NCI-H2029 (cell line): ENCODE measurements at regions not wholly inside any gene's neighbourhood (a gene's known extent, or its start where the extent isn't known, plus 50 kb on each side); places are given as distances from the start of the nearest gene placed in this dataset.

Experiments
- DNase-seq: peaks from one replicate; lab custom pipeline; 2025; lab: John Stamatoyannopoulos, UW

DNA sequence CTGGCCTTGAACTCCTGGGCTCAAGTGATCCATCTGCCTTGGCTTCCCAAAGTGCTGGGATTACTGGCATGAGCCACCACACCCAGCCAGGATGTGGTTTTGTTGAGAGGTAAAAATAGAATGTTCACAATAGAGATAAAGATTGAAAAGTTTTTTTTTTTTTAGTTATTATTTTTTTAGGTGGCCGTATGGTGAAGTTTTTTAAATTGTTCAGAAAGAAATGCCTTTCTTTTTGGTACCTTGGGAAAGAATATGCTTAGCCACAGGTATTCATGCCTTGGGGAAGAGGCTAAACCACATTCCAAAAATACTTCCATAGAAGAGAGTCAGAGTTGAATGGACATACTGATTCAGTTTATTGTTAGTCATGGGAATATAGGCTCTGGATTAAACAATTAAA lies 143.4 kb downstream of the C11orf91 start:
- DNase-seq: no peak

DNA sequence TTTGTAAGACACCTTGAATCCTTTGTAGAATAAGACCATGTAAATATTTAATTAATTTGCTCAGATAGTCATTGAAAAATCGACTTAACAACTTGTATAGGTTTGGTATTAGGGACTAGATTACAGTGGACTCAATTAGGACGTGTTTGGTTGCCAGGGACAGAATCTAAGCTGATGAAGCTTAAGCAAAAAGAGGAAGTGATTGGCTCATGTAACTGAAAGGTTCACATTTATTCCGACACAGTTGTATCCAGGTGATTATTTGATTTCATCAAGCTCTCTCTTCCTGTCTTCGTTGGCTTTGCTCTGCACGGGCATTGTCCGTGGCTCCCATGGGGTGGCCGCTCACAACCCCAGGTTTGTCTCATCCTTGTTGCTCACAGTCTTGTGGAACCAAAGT lies 146.4 kb downstream of the C11orf91 start:
- DNase-seq: no peak

DNA sequence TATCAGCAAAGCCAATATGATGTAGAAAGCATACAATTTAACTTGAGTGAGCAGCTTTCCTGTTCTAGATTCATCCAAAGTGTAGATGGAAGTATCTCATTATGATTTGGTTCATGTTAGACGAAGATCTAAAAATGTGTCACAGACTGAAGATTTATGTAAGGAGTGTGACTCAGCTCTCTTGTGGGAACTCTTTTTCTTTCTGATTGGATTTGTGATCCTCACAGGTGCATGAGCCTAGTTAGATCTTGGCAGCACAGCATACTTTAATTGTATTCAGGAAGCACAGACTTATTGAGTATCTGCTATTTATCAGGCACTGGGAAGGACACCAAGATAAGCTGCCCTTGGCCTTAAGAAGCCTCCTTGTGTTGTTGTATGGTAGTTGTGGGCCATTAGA lies 147.1 kb downstream of the C11orf91 start:
- DNase-seq: no peak

DNA sequence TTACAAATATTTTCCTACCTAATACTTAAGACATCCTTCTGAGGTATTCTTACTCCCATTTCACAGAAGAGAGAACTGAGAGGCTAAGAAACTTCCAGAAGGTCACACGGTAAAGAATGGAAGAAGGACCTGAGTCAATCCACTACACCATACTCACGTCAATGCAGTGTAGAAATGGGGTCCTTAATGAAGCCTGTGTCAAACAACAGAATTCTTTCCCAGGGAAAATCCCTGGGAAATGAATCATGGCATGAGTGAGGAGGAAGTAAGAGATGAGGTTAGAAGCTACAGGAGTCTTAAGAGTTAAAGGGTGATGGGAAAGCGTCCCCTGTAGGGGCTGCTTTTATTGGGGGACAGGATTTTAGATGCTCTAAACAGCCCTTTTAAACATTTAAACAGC lies 147.9 kb downstream of the C11orf91 start:
- DNase-seq: no peak

DNA sequence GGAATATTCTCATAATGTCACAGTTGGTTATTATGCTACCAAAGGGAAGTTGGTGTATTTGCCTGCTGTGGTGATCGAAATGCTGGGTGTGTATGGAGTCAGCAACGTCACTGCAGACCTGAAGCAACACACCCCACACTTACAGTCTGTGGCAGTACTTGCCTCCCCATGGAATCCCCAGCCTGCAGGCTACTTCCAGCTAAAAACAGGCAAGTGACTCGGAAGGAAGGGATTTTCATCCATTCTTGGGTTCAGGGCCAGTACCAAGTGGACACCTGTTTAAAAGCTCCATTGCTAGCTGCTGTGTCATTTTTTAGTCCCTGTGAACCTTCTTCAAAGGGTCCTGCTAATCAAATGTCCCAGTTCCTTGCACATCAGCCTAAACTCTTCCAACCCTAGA lies 149.6 kb downstream of the C11orf91 start:
- DNase-seq: no peak

DNA sequence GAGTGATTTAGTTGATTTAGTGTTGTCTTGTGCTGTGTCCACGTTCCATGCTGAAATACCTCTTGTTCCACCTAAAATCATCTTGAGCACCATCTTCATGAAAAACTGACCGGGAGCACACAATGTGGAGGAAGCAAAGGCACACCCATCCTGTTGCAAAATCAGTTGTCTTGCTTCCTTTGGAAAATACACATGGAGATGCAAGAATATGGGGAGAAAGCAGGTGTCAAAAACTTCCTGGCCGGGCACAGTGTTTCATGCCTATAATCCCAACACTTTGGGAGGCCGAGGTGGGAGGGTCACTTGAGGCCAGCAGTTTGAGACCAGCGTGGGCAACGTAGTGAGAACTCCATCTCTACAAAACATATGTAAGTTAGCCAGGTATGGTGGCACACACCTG lies 151.1 kb downstream of the C11orf91 start:
- no peak for DNase-seq

DNA sequence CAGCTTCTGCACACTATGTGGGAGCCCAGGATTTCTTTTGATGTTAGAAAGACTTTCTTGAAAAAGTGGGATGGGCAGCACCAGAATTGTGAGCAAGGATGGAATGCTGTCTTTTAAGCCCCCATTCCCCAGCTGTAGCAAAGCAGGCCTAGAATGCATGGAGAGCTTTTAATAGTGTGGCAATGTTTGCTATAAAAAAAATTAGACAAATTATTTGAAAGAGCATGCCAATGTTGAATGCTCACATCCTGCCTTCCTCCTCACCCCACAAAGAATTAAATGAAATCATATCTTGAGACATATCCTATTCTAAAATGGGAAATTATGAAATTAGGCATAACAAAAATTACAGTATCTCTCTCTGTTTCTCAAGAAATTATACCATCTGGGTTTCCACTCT lies 154.7 kb downstream of the C11orf91 start:
- DNase-seq: no peak

DNA sequence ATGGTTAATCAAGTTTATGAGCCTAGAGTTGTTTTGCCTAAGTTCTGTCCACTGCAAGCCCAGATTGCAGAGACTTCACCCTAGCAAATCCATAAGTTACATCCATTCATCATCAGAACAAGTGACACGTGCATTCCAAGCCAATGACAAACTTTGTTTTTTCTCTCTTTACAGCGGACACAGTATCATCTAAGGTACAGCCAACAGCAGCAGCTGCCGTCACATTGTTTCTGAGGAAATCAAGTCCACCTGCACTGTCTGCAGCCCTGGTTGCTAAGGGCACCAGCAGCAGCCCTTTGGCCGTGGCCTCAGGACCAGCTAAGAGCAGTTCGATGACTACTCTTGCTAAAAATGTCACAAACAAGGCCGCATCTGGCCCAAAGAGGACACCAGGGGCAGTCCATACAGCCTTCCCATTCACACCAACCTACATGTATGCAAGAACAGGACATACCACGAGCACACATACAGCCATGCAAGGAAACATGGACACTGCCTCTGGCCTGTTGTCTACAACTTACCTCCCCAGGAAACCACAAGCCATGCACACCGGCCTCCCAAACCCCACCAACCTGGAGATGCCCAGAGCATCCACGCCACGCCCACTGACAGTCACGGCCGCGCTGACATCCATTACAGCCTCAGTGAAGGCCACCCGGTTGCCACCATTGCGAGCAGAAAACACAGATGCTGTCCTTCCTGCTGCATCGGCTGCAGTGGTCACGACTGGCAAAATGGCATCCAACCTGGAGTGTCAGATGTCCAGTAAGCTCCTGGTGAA lies 155.8 kb downstream of the C11orf91 start:
- no peak for DNase-seq

DNA sequence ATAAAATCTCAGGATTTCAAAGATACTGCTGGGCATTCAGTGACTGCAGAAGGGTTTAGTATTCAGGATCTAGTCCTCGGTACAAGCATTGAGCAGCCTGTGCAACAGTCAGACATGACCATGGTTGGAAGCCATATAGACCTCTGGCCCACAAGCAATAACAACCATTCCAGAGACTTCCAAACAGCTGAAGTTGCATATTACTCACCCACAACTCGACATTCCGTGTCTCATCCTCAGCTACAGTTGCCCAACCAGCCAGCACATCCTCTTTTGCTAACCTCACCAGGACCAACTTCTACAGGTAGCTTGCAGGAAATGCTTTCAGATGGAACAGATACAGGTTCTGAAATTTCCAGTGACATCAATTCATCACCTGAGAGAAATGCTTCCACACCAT lies 156.8 kb downstream of the C11orf91 start:
- DNase-seq: no peak

DNA sequence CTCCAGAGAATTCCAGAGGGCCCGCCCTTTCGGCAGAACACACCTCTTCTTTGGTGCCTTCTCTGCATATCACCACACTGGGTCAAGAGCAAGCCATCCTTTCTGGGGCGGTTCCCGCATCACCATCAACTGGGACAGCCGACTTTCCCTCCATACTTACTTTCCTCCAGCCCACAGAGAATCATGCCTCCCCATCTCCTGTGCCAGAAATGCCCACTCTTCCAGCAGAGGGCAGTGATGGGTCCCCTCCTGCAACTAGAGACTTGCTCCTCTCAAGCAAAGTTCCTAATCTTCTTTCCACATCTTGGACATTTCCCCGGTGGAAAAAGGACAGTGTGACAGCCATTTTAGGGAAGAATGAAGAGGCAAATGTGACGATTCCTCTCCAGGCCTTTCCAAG lies 157.7 kb downstream of the C11orf91 start:
- DNase-seq: peak; percentile 12

DNA sequence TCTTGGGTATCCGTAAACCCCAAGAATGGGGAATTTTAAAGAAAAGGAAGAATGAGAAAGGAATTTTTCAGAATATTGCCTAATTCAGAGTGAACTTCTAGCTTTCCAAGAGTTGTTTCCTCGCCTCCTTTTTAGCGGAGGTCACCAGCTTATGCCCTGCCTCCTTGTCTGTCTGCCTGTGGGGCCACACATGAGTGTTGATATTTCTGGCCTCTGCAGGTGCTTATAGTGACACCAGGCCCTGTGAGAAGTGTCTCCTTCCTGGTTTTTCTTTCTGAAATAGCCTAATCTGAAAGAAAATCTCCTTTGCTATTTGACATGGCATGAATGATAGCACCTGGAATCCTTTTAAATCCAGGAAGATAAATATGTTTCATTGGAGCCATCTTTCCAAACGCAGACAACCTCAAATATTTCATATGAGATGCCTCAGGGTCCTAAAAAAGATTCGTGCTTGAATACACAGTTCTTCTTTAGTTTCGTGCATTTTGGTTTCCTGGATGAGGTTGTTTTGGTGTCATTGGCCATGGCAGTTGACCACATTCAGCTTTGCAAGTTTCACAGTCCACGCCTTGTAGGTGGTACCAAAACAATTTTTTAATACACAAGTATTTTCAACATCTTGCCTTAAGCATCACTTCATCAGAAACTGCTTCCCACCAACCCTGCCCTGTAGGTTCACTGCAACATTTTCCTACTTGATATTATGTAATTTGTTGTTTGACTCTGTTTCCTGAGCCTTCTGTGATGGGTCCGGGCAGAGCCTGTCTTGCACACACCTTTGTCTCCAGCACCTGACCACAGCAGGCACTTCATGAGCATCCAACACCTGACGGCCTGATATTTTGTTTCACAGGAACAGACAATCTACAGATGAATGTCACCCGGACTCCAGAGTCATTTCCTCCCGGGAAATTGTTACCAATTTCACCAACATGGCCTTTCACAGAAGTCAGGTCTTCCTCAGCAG lies 159.4 kb downstream of the C11orf91 start:
- DNase-seq: no peak

DNA sequence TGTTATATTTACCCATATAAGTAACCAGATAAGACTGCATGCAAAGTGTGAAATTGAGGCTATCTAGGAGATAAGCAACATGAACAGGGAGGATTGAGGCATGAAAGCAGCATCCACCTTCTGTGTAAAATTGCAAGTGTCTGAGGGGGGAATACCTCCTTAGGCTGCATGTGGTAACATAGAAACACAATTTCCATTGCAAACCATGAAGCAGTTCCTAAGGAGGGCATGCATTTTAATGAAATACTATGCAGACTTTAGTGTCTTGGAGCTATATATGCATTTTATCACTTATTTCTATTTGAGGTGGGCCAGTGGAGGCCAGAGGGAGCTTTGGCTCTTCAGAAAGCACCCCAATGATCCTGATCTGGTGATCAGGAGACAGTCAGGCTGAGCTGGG lies 160.2 kb downstream of the C11orf91 start:
- no peak for DNase-seq

DNA sequence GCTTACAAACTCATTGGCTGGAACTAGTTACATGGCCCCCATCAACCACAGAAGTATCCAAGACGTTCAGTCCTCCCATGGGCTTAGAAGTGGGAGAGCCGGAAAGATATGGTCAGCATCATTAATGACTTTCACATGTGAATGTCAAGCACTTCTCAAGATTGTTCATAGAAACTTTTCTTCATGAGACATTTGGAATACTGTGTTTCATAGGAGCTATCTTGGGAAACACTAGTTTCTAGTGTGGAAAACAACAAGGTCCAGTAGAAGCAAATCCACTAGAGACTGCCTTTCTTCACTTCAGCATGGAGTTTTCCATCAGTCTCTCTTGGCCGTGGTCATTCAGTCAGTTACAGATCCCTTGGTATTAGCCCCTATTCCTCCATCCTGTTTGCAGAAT lies 160.9 kb downstream of the C11orf91 start:
- DNase-seq: no peak

DNA sequence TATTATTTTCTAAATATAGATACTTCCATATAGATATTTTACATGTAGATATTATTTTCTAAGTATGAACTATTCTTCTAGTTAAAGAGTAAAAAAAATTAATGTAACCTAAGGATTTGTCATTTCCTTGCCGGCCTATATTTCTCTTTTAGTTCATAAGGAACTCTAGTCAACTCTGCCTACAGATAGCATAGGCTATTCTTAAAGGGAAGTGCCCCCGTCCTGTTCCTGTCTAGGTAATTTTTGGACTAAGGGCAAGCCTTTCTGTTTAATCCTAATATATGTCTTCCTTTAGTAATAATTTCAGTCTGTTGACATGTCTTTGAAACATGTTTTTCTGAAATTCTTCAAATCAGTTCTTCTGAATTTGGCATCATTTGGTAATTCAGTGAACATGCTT lies 161.9 kb downstream of the C11orf91 start:
- DNase-seq: no peak

DNA sequence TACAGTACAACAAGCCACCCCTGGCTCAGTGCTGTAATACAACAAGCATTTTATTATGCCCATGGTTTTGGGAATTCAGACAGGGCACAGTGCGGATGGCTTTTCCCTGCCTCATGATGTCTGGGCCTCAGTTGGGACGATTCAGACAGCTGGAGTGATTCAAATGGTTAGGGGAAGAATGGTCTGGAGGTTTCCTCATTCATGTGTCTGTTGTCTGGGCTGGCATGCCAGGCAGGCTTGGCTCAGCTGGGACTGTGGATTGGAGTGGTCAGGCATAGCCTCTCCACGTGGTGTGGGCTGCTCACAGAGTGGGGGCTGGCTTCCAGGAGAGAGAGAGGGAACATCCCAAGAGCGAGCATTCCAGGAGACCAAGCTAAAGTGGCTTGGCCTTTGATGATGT lies 164.4 kb downstream of the C11orf91 start:
- no peak for DNase-seq

DNA sequence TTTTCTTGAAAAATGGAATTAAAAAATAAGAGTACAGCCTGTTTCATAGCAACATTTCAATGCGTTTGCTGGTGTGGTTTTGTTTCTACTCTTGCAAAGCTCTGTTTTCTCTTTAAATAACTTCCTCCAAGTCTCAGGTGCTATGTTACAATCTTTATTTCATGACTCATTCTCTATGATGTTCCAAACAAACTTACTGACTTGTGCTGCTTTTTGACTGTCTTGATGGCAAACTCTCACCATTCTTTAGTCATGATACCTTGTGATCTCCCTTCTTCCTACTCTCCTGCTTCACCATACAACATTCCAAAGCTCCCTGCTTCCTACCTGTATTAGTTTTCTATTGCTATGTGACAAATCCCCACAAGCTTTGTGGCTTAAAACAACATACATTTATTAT lies 166.1 kb downstream of the C11orf91 start:
- no peak for DNase-seq

DNA sequence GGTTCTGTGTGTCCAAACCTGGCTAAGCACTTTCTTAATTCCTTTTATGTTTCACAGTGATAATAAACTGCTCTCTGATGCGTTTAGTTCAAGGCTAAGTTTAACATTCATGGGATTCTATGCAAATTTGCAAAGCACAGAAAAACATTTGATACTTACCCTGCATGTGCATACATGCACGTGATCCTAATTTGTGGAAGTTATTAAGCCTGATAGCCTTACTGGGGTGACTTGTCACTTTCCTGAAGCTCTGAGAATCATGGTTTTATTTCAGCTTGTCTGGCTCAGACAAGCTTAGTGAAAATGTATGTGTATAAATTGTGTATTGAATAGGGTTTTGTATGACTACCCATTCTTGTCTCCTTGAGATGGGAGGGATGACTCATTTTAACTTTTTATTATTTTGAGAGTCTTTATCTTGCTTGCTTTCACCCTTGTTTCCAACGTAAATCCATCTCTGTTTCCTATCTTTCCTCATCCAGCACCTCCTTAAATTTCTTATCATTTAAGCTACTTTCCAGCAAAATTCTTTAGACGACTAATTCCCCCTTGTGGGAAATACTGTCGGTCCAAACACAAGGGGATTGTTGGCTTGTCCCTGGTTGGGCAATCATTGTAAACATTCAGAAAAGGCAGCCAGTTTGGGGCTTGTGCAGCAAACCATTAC lies 167.1 kb downstream of the C11orf91 start:
- DNase-seq: no peak

DNA sequence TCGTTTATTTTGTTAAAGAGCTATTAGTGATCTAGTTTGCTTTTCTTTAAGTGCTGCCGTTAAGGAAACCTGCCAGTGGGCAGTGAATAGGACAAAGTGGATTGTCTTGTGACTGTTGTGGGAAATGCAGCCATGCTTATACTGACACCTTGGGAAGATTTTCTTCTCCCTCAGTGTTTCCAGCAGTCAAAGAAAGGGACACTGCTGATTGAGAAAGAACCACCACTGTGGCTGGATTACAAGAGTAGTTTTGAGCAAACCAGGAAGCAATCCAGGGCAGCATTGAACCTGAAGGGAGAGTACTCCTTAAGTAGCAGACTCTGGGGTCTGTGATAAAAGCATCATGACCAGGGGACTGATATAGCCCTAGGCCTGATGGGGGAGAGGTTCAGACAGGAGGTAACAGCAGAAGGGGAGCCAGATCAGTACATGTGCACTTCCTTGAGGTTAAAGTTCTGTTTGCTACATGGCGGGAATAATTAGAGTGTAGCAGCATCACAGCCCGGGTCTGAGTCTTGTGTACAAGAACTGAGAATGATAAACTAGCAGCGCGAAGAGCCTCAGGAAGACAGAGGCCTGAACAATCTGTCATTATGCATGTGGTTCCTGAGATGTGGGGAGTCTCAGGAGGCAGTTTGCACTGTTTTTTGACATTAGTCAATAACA lies 167.8 kb downstream of the C11orf91 start:
- no peak for DNase-seq

DNA sequence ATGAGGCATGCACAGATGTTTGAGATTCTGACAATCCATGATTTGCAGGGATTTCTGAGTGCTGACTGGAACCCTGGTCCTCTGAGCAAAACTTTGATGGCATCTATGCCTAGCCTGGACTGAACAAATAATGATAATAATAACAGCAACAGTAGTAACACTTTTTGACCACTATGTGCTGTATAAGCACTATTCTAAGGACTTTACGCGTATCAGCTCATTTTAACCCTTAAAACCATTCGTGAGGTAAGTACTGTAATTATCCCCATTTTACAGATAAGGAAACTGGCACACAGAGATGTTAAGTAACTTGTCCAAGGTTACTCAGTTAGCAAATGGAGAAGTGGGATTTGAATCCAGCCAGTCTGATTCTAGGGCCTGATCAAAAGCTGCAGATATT lies 168.4 kb downstream of the C11orf91 start:
- DNase-seq: no peak

DNA sequence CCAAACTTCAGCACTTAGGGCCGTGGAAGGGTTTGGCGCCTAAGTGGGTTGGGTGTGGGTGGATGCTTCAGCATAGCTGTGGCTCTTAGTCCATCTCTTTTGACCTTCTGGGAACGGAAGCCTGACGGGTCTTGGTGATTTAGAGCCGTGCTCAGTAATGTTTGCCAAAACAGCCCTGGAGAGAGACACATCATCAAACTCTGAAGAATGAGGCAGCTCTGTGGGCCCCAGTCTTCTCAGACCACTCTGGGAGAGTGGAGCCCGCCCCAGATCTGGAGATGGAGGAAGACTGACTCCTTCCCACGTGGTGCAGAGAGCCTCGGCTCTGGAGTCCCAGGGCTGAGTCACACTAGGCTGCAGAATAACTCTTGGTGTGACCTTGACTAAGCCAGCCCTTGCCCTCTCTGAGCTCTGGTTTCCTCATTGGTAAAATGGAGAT lies 168.9 kb downstream of the C11orf91 start:
- DNase-seq: no peak

DNA sequence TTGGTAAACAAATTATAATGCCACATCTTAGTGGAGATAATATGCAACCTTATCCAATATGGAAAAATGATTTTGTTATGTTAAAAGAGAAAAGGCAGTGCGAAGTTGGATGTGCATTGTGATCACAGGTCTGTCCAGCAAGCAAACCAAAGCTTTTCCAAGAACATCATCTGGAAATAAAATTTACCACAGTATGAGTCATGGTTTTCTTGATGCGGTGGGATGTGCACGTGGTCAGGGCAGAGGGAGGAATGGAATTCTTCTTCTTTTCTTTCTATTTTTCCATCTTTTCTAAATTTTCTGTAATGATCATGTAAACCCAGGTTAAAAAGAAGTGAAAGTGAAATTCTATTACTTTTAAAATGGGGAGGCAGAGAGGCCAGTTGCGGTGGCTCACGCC lies 169.8 kb downstream of the C11orf91 start:
- no peak for DNase-seq

DNA sequence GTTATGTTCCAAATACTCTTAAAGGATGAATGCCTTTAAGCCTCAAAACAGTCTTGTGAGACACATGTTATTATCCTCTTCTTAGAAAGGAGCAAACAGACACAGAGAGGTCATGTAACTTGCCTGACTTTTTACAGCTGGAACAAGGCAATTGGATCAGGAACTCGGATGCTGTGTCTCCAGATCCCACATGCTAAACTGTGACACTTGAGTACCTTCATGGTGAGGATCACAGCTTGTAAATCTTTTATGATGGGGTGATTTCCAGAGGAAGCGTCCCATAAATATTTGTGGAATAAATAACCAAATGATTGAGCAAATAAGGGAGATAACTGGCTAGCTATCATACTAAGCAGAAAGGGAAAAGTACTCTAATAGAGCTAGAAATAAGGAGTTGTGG lies 171.2 kb downstream of the C11orf91 start:
- no peak for DNase-seq
